GM21447 (cell line): ENCODE measurements at regions not wholly inside any gene's neighbourhood (a gene's known extent, or its start where the extent isn't known, plus 50 kb on each side); places are given as distances from the start of the nearest gene placed in this dataset.

Experiments used
- ATAC-seq: cut with Tn5 transposase; IDR thresholded peaks from one replicate; pipeline ENCODE4 v1.9.1; 2021; ENCODE audit not compliant: unreplicated experiment

DNA sequence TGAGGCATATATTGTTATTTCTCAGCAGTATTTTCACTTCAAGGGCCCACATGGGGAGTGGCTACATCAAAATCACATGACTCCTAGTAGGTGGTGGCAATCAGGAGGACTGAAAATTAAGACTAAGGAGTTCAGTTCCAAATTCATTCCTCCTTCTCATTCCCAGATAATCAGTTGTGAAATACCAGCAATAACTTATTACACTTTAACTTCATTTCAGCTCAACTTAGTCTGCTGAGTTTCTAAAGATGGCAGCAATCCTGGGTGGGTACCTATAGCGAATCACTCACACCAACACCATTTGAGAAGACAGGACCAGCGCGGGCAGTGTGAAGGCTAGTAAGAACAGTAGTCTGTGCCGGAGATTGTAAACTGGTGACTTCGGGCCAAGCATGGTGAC, 63.9 kb upstream of the SLC10A2 start:
- no peak for ATAC-seq
